ENCODE measurements at regions not wholly inside any gene's neighbourhood (a gene's known extent, or its start where the extent isn't known, plus 50 kb on each side); places are given as distances from the start of the nearest gene placed in this dataset.
"Not testable (repeated sequence)": the region's sequence is repeated elsewhere in the genome, so short reads cannot be mapped to it uniquely, and the experiment has no call there.

- no peak for DNase-seq
Observed at GRCh38 chr5:130550562-130550928, 614.5 kb downstream of the HINT1 start.

- no peak for DNase-seq
Observed at GRCh38 chr5:130549884-130550561, 615.0 kb downstream of the HINT1 start.

- no peak for DNase-seq
Observed at GRCh38 chr5:130546211-130546610, 618.8 kb downstream of the HINT1 start.

GRCh38 chr5:130545291-130545690 lies 619.8 kb downstream of the HINT1 start:
- DNase-seq, result no peak

- no peak for DNase-seq
Observed at GRCh38 chr5:130541617-130542221, 623.3 kb downstream of the HINT1 start.

- no peak for DNase-seq
Observed at GRCh38 chr5:130536691-130537090, 628.4 kb downstream of the HINT1 start.

- no peak for DNase-seq
Observed at GRCh38 chr5:130532786-130533185, 628.5 kb downstream of the CHSY3 start.

GRCh38 chr5:130529511-130530485 lies 625.5 kb downstream of the CHSY3 start:
- no peak for DNase-seq

GRCh38 chr5:130529111-130529510 lies 624.8 kb downstream of the CHSY3 start:
- DNase-seq, result no peak

- DNase-seq, result no peak
Observed at GRCh38 chr5:130528474-130528873, 624.2 kb downstream of the CHSY3 start.

GRCh38 chr5:130526708-130527107 lies 622.4 kb downstream of the CHSY3 start:
- DNase-seq, result no peak

- no peak for DNase-seq
Observed at GRCh38 chr5:130520211-130520610, 615.9 kb downstream of the CHSY3 start.

- DNase-seq, result no peak
Observed at GRCh38 chr5:130514984-130515690, 610.9 kb downstream of the CHSY3 start.

GRCh38 chr5:130502702-130503101 lies 598.4 kb downstream of the CHSY3 start:
- DNase-seq, result no peak

- DNase-seq, result no peak
Observed at GRCh38 chr5:130501151-130501865, 597.0 kb downstream of the CHSY3 start.

- DNase-seq, result not testable (repeated sequence)
Observed at GRCh38 chr5:130500495-130500894, 596.2 kb downstream of the CHSY3 start.

GRCh38 chr5:130496215-130496614 lies 592.0 kb downstream of the CHSY3 start:
- DNase-seq, result no peak

- DNase-seq, result no peak
Observed at GRCh38 chr5:130488252-130488651, 584.0 kb downstream of the CHSY3 start.

GRCh38 chr5:130479045-130479804 lies 575.0 kb downstream of the CHSY3 start:
- DNase-seq, result no peak

- no peak for DNase-seq
Observed at GRCh38 chr5:130476325-130476724, 572.1 kb downstream of the CHSY3 start.

GRCh38 chr5:130462516-130462915 lies 558.3 kb downstream of the CHSY3 start:
- no peak for DNase-seq
